Sigmoid colon (tissue), 6 donors: ENCODE measurements at regions not wholly inside any gene's neighbourhood (a gene's known extent, or its start where the extent isn't known, plus 50 kb on each side); places are given as distances from the start of the nearest gene placed in this dataset.

Source experiments
- DNase-seq: peaks from one replicate; pipeline ENCODE4 v3.0.0-alpha.2; 2019
- H3K27ac ChIP-seq, 4 donors: fragments of 200-600 bp; sonication (generic); one replicate each; pipeline ENCODE4 v1.5.1; 2016 to 2019; ENCODE audit warnings: mild to moderate bottlenecking in 1 of 4
- H3K27me3 ChIP-seq, 3 donors: fragments of 200-600 bp; sonication (generic); one replicate each; pipeline ENCODE4 v1.5.1; 2019; ENCODE audit warnings: mild to moderate bottlenecking in 1 of 3
- H3K36me3 ChIP-seq, 4 donors: fragments of 200-600 bp; sonication (generic); one replicate each; pipeline ENCODE4 v1.5.1; 2016 to 2019
- H3K4me1 ChIP-seq, 4 donors: fragments of 200-600 bp; sonication (generic); one replicate each; pipeline ENCODE4 v1.5.1; 2017 to 2019
- H3K4me3 ChIP-seq, 4 donors: fragments of 200-600 bp; sonication (generic); one replicate each; pipeline ENCODE4 v1.5.1; 2017 to 2019; ENCODE audit warnings: mild to moderate bottlenecking in 2 of 4, moderate library complexity in 1 of 4
- H3K9me3 ChIP-seq, 4 donors: fragments of 200-600 bp in 3 of 4; sonication (generic) in 3 of 4; one replicate each; pipeline versions ENCODE4 v1.5.1 to v1.6.1; 2013 to 2019
- EP300 ChIP-seq, 4 donors: sonication (generic); formaldehyde crosslinking; IDR thresholded peaks; one replicate each; pipeline ENCODE4 v1.6.1; 2017; ENCODE audit warnings: antibody characterized with exemption in 4 of 4
- POLR2A ChIP-seq, 2 donors: fragments of 450-650 bp; IDR thresholded peaks; one replicate each; pipeline ENCODE4 v1.6.1; 2016; ENCODE audit warnings: antibody characterized with exemption in 2 of 2, mild to moderate bottlenecking in 2 of 2, moderate library complexity in 2 of 2
- POLR2AphosphoS5 ChIP-seq, 4 donors: sonication (generic); formaldehyde crosslinking; IDR thresholded peaks; one replicate each; pipeline ENCODE4 v1.6.1; 2017; ENCODE audit warnings: antibody characterized with exemption in 4 of 4
- WGBS, 2 donors: extraction: QIAGEN DNeasy Blood & Tissue Kit; methylation state at CpG; one replicate each; pipeline ENCODE4 v1.1.7; 2013; 5-methylcytosine and 5-hydroxymethylcytosine counted together
- intact Hi-C: fragments of 100-400 bp; cut with DNase I; formaldehyde crosslinking; loops from one replicate; pipeline ENCODE4 v1.15.1; 2023
- TF ChIP-seq, protein P1 (sequence below), 4 experiments: fragments of 450-650 bp in 3 of 4; fragments of 200-600 bp in 1 of 4; IDR thresholded peaks; one replicate each; pipeline ENCODE4 v1.5.1; 2016 to 2019; ENCODE audit warnings: antibody characterized with exemption in 4 of 4, mild to moderate bottlenecking in 3 of 4, moderate library complexity in 2 of 4
- donor health status: healthy with polysubstance abuse.
- donor health status: healthy.

DNA sequence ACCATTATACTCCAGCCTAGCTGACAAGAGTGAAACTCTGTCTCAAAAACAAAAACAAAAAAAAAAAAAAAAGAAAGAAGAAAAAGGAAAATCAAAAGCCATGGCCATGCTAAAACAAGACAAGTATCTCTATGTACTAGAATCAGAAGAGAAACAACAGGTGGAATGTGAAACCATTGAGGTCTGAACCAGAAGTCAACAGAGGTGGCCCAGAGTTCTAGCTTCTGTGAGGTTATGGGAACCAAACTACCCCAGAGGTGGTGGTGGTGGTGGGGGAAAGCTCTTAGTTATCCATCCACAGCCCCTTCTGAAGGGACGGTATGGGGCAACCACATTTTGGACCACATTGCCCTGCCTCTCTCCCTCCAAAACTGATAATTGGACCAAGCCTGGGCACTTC lies 59.5 kb upstream of the ZNF366 start:
- intact Hi-C loops, result no loop called here
- H3K27ac ChIP-seq, result no peak overlapping the region
- H3K36me3 ChIP-seq, result no peaks in the 10 kb centered on the region
- H3K9me3 ChIP-seq, result no peaks in the 10 kb centered on the region
- DNase-seq, result no peak
- 82 to 93% methylated on average over 1 of the region's 1 CpG for WGBS, 2 donors
- H3K4me1 ChIP-seq, result no peaks in the 10 kb centered on the region
- TF ChIP-seq POLR2A (IDR thresholded peaks at IDR 0.05) (no peak), POLR2AphosphoS5 (IDR thresholded peaks at IDR 0.05) (no peak), EP300 (IDR thresholded peaks at IDR 0.05) (no peak)
- TF ChIP-seq, protein P1, sequence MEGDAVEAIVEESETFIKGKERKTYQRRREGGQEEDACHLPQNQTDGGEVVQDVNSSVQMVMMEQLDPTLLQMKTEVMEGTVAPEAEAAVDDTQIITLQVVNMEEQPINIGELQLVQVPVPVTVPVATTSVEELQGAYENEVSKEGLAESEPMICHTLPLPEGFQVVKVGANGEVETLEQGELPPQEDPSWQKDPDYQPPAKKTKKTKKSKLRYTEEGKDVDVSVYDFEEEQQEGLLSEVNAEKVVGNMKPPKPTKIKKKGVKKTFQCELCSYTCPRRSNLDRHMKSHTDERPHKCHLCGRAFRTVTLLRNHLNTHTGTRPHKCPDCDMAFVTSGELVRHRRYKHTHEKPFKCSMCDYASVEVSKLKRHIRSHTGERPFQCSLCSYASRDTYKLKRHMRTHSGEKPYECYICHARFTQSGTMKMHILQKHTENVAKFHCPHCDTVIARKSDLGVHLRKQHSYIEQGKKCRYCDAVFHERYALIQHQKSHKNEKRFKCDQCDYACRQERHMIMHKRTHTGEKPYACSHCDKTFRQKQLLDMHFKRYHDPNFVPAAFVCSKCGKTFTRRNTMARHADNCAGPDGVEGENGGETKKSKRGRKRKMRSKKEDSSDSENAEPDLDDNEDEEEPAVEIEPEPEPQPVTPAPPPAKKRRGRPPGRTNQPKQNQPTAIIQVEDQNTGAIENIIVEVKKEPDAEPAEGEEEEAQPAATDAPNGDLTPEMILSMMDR (IDR thresholded peaks at IDR 0.05), result no peak
- H3K4me3 ChIP-seq, result no peak overlapping the region
- no peaks in the 10 kb centered on the region for H3K27me3 ChIP-seq

DNA sequence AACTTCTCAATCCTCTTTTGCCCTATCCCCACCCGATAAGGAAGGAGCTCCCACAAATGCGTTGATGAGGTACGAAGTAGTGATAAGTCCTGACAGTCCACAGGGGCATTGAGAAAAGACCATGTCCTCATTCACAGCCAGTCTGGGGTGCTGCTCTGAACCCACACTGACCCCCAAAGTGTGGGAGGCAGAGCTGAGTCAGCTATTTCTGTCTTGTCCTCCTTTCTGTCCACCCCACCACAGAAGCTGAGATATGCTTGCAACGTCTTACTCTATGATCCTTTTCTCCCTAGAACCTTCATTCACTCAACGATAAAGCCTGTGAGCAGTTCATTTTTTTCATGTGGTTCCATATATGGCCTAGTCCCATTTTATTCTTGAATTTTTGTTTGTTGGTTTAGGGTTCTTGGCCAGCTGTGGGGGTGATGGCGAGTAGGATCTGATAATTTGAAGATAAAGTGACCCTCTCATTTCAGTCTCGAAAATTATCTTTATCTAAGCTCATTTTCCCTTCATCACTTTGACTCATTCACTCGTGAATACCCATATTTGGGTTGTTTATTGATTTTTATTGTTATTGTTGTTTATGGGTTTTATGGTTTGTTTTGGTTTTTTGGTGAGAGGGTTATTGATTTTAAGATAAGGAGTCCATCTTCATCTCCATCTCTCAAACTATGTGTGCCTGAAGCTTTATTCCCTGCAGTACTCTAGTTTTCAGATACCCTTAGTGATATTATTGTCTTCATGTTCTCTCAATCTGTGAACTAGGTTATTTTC lies 58.5 kb upstream of the ZNF366 start:
- no peaks in the 10 kb centered on the region for H3K4me1 ChIP-seq
- H3K27me3 ChIP-seq, result no peaks in the 10 kb centered on the region
- H3K27ac ChIP-seq, result no peak overlapping the region
- H3K36me3 ChIP-seq, result no peaks in the 10 kb centered on the region
- H3K4me3 ChIP-seq, result no peak overlapping the region
- DNase-seq, result no peak
- 87% methylated on average over 8 of the region's 8 CpGs for WGBS, 2 donors
- TF ChIP-seq POLR2AphosphoS5 (IDR thresholded peaks at IDR 0.05) (no peak), EP300 (IDR thresholded peaks at IDR 0.05) (no peak), POLR2A (IDR thresholded peaks at IDR 0.05) (no peak)
- TF ChIP-seq, protein P1 (IDR thresholded peaks at IDR 0.05), result no peak
- H3K9me3 ChIP-seq, result no peaks in the 10 kb centered on the region
- intact Hi-C loops, result no loop called here

DNA sequence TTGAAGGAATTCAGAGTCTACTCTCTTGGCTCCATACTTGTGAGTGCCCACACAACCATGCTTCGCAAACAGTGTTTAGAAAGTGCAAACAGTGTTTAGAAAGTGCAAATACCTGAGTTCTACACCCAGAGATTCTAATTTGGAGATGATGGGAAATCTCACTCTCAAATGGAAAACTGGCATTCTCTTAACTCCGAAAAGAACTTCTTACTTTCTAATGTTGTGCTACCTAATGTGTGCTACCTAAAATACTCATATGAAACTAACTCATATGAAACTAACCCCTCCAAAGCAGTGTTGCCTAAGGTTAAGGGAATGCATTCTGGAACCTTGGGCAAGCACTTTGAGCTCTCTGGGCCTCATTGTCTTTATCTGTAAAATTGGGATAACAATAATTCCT lies 55.5 kb upstream of the ZNF366 start:
- Histone ChIP-seq H3K4me3 (no peak overlapping the region), H3K9me3 (no peaks in the 10 kb centered on the region), H3K36me3 (no peaks in the 10 kb centered on the region), H3K27ac (no peak overlapping the region), H3K27me3 (no peaks in the 10 kb centered on the region), H3K4me1 (no peaks in the 10 kb centered on the region)
- WGBS, 2 donors, result 90 to 93% methylated on average over 2 of the region's 2 CpGs
- DNase-seq, result no peak
- TF ChIP-seq POLR2AphosphoS5 (IDR thresholded peaks at IDR 0.05) (no peak), POLR2A (IDR thresholded peaks at IDR 0.05) (no peak), EP300 (IDR thresholded peaks at IDR 0.05) (no peak)
- TF ChIP-seq, protein P1 (IDR thresholded peaks at IDR 0.05), result no peak
- intact Hi-C loops, result no loop called here

DNA sequence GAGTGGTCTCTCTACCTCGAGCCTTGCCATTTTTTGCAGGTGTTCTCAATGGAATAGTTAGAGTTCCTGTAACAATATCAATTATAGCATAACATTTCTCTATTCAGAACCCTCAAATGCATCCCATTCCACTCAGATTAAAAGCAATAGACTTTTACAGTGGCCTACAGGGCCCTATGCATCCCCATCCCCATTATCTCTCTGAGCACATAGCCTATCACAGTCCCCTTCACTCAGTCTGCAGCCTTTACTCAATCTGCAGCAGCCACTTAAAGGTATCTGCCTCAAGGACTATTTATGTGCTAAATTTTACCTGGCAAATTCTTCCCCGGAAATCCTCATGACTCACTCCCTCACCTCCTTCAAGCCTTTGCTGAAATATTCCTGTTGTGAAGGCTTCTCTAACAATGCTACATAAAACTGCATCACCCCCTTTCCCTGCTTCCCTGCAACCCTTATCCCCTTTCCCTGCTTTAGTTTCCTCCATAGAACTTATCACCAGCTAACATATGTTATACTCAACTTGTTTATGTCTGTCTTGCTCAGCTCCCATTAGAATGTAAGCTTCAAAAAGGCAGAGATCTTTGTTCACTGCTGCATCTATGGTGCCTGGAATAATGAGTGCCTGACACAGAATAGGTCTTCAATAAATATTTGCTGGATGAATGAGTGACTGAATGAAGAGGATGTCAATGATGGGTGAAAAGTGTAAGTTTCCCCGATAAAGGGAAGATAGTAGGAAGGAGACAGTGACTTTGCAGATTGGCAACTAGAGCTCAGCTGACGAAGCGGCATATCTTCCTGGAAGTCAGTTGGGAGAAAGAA lies 54.1 kb upstream of the ZNF366 start:
- WGBS, 2 donors, result 91 to 93% methylated on average over 5 of the region's 5 CpGs
- Histone ChIP-seq H3K9me3 (no peaks in the 10 kb centered on the region), H3K4me1 (peaks cover 0 to 12% (median 10%) of the 10 kb centered on the region in 4 donors), H3K36me3 (no peaks in the 10 kb centered on the region), H3K27ac (no peak overlapping the region), H3K27me3 (no peaks in the 10 kb centered on the region), H3K4me3 (no peak overlapping the region)
- TF ChIP-seq, protein P1 (IDR thresholded peaks at IDR 0.05), result no peak
- TF ChIP-seq EP300 (IDR thresholded peaks at IDR 0.05), result no peak
- TF ChIP-seq POLR2AphosphoS5 (IDR thresholded peaks at IDR 0.05), result no peak
- TF ChIP-seq POLR2A (IDR thresholded peaks at IDR 0.05), result no peak
- intact Hi-C loops, result no loop called here
- DNase-seq, result no peak
